ENCODE measurements at regions not wholly inside any gene's neighbourhood (a gene's known extent, or its start where the extent isn't known, plus 50 kb on each side); places are given as distances from the start of the nearest gene placed in this dataset.

GRCh38 chr9:136597141-136597885 is 51.5 kb upstream of the NOTCH1 start:
- no peak for DNase-seq

- peak; percentile 78 for DNase-seq
Measured at GRCh38 chr9:136596630-136597031, 50.8 kb upstream of the NOTCH1 start.

GRCh38 chr9:136596217-136596616 is 50.4 kb upstream of the NOTCH1 start:
- no peak for DNase-seq

GRCh38 chr9:136595245-136596153 is 49.7 kb upstream of the NOTCH1 start:
- DNase-seq: peak; percentile 62
